ENCODE measurements at regions not wholly inside any gene's neighbourhood (a gene's known extent, or its start where the extent isn't known, plus 50 kb on each side); places are given as distances from the start of the nearest gene placed in this dataset.
A peak's percentile ranks its signal among the peaks of the same experiment; 100 is the strongest.

DNA sequence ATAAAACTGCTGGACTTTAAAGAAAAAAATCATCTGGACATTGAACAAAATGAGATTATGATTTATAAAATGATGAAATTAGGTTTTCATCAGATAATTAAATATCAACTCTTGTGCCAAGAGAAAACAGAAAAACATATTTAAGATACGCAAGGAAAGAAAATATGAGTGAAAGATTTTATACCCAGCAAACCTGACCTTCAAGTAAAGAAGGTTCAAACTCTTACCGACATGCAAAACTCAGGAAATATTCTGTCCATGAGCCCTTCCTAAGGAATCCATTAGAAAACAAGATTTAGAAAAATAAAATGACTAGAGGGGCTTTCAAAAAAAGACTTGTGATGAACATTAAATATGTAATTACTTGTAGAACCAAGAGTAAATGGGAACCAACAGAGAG is 257.2 kb upstream of the ARID1B start:
- Mint-ChIP-seq H3K27ac (no peak overlapping the region), H3K27me3 (peaks cover 25% of the 10 kb centered on the region), H3K36me3 (peaks cover 9% of the 10 kb centered on the region), H3K4me3 (no peak overlapping the region), H3K9me3 (peaks cover 11% of the 10 kb centered on the region), H3K4me1 (no peaks in the 10 kb centered on the region)
- no peak for ATAC-seq

DNA sequence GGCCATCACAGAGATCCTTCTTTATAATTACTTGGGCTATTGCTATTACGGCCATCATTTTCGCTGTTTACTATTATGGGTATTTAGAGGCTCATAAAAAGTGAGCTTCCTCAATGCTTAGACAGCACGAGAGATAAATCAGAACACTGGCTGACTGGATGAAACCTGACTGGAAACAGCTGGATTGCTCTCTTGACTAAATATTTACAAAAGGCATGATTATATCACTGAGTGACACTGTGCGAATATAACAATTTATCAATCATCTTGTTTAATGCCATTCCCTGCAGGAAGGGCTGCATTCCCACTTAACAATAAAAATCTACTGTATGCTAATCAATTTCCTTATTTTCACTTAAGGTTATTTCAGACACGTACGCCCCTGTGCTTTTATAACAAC is 260.1 kb upstream of the ARID1B start:
- H3K4me1 Mint-ChIP-seq = no peaks in the 10 kb centered on the region
- peaks cover 9% of the 10 kb centered on the region for H3K36me3 Mint-ChIP-seq
- H3K9me3 Mint-ChIP-seq = peaks cover 6% of the 10 kb centered on the region
- H3K27me3 Mint-ChIP-seq = peaks cover 37% of the 10 kb centered on the region
- no peak overlapping the region for H3K27ac Mint-ChIP-seq
- ATAC-seq = no peak
- H3K4me3 Mint-ChIP-seq = no peak overlapping the region

DNA sequence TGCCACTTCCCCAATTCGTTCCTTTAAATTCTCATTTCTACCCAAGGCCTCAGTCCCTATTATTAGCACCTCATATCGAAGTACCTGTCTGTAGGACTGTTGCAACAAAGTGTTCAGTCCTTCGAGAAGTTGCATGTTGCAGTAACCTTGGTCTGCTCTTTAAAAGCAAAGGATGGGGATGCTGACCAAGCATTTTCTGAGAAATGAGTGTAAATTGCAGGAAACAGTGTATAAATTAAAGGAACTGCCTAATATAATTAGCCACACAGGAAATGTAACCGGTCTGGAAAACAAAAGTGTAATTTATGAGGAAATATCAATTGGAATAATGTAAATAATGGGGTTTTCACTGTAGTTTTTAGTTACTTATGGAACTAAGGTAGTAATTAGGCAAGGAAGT is 261.9 kb upstream of the ARID1B start:
- H3K4me3 Mint-ChIP-seq = no peak overlapping the region
- H3K27me3 Mint-ChIP-seq = peaks cover 48% of the 10 kb centered on the region
- no peaks in the 10 kb centered on the region for H3K4me1 Mint-ChIP-seq
- H3K9me3 Mint-ChIP-seq = peaks cover 6% of the 10 kb centered on the region
- H3K36me3 Mint-ChIP-seq = peaks cover 9% of the 10 kb centered on the region
- ATAC-seq = no peak
- no peak overlapping the region for H3K27ac Mint-ChIP-seq

DNA sequence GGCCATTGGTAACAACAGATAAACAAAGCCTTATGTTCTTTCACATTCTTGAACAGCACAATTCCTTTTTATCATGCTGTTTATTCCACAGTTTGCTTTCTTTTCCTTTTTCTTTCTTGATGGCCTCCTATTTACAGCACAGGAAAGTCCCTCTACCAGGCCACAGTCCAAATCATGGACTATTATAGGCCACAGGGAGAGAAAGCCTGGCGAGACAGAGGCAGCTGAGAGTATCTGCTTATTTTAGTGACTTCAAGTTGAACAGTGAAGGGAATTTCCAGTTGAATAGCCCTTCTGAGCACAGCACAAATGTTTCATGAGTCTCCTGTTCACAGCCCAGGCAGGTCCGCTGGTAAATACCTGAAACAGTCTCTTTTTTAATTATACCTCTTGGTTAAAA is 263.7 kb upstream of the ARID1B start:
- Mint-ChIP-seq H3K36me3 (peaks cover 3% of the 10 kb centered on the region), H3K27me3 (peaks cover 60% of the 10 kb centered on the region), H3K9me3 (peaks cover 1% of the 10 kb centered on the region), H3K27ac (no peak overlapping the region), H3K4me1 (peaks cover 13% of the 10 kb centered on the region), H3K4me3 (no peak overlapping the region)
- no peak for ATAC-seq

DNA sequence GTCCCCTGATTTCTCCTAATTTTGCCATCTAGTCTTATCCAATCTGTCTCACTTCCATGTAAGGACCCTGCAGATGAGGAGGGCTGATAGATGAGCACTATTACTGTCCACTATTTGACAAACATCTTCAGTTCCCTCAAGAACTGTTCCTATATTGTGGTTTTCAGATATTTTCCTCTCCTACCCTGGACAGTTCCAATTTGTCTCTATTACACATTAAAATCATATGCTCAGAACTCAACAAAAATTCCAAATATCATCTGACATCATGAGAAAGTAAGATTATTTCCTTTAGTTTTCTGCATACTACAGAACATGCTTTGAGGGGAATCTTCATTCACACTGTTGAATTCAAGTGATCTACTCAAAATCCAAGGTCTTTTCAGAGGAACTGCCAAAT is 265.6 kb upstream of the ARID1B start:
- Mint-ChIP-seq H3K4me1 (peaks cover 13% of the 10 kb centered on the region), H3K4me3 (no peak overlapping the region), H3K27ac (no peak overlapping the region), H3K9me3 (no peaks in the 10 kb centered on the region), H3K27me3 (peaks cover 48% of the 10 kb centered on the region), H3K36me3 (no peaks in the 10 kb centered on the region)
- ATAC-seq = no peak

DNA sequence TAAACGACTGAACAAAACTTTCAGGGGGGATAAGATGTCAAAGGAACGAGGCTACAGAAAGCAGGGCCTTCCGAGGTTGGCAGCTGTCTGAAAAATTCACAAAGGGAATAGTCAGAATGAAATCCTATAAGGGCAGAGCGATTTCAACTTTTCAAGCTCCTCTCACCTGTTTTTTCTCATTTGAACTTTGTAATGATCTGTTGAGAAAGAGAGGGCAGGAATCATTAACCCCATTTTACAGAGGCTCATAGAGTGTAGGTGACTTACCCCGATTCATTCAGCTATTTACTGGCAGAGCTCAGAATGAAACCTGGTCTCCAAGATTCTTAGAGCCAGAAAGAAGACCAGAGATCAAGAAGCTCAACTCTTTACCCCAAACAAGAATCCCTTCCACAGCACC is 266.1 kb upstream of the ARID1B start:
- H3K9me3 Mint-ChIP-seq = no peaks in the 10 kb centered on the region
- H3K36me3 Mint-ChIP-seq = no peaks in the 10 kb centered on the region
- peaks cover 13% of the 10 kb centered on the region for H3K4me1 Mint-ChIP-seq
- H3K27ac Mint-ChIP-seq = no peak overlapping the region
- no peak overlapping the region for H3K4me3 Mint-ChIP-seq
- H3K27me3 Mint-ChIP-seq = peaks cover 42% of the 10 kb centered on the region
- no peak for ATAC-seq

DNA sequence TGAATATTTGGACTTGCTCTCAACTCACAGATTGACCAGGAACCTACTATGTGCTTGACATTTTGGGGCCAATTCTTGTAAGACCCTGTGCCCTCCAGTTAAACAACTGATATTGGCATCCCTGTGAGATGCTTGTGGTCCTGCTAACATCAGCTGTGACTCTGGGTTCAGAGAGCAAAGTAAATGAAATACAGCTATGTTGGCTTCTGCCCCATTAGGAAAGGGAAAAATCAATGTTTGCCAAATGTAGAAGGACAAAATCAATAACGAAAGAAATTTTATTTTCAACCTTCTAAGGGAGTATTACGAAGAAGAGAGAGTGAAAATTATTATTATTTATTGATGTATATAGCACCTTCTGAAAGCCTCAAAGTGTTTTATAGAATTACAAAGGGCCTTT is 266.9 kb upstream of the ARID1B start:
- no peak overlapping the region for H3K4me3 Mint-ChIP-seq
- H3K36me3 Mint-ChIP-seq = no peaks in the 10 kb centered on the region
- ATAC-seq = no peak
- peaks cover 20% of the 10 kb centered on the region for H3K4me1 Mint-ChIP-seq
- H3K9me3 Mint-ChIP-seq = no peaks in the 10 kb centered on the region
- peaks cover 34% of the 10 kb centered on the region for H3K27me3 Mint-ChIP-seq
- no peak overlapping the region for H3K27ac Mint-ChIP-seq

DNA sequence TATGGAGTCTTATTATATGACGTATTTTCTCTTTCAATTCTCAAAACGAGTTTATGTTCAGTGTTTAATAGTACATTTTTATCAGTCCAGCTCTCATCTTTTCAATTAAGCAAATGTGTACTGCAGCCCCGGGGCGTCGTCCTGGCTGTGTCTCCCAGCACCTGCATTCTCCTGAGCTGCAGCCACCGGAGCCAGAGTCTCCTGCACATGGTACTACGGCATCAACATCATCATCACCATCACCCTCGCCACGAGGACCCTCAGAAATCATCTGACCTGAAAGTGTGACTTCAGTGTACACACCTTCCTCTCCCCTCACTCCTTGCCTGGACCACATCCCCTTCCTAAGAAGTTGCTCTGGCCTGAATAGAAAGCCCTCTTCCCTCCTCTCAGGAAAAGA is 267.7 kb upstream of the ARID1B start:
- peaks cover 34% of the 10 kb centered on the region for H3K27me3 Mint-ChIP-seq
- peaks cover 21% of the 10 kb centered on the region for H3K4me1 Mint-ChIP-seq
- H3K9me3 Mint-ChIP-seq = no peaks in the 10 kb centered on the region
- H3K27ac Mint-ChIP-seq = no peak overlapping the region
- no peak overlapping the region for H3K4me3 Mint-ChIP-seq
- no peak for ATAC-seq
- H3K36me3 Mint-ChIP-seq = no peaks in the 10 kb centered on the region

DNA sequence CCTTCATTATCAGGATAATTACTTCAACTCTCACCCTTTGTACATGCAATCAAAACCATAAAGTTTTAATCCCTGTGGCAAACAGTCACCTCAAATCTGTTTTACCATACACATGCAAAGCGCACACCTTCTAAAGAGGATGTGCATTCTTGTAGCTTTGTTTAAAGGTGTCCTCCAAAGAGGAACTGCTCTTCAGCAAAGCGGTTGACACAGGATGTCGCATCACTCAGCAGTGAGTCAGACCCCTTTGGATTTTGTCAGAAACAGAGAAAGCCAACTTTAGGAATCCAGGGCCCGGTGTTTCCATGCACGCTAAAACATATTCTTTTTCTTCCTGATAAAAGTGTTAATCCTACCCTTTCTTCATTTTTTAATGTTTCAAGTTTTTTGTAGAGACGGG is 268.3 kb upstream of the ARID1B start:
- Mint-ChIP-seq H3K4me1 (peaks cover 21% of the 10 kb centered on the region), H3K9me3 (no peaks in the 10 kb centered on the region), H3K27me3 (peaks cover 34% of the 10 kb centered on the region), H3K4me3 (no peak overlapping the region), H3K27ac (no peak overlapping the region), H3K36me3 (no peaks in the 10 kb centered on the region)
- ATAC-seq = peak; percentile 73

DNA sequence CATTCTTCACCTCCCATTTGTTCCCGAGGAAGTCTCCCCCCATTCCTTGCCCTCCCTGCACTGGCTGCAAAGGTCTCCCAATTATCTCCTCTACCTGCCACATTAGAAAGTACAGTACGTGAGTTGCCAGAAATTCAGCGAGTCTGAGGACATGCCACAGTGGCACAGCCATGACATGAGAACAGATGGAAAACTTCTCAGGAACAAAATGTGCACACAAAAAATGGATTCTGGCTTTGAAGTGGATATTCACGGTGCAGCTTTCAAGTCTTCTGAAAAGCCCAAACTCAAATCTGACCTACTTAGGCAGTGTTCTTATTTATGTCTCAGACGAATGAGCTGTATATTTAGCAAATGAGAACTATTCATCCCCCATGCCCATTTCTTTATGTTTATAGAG is 269.1 kb upstream of the ARID1B start:
- Mint-ChIP-seq H3K27ac (no peak overlapping the region), H3K27me3 (peaks cover 33% of the 10 kb centered on the region), H3K36me3 (no peaks in the 10 kb centered on the region), H3K9me3 (no peaks in the 10 kb centered on the region), H3K4me3 (no peak overlapping the region), H3K4me1 (peaks cover 21% of the 10 kb centered on the region)
- no peak for ATAC-seq

DNA sequence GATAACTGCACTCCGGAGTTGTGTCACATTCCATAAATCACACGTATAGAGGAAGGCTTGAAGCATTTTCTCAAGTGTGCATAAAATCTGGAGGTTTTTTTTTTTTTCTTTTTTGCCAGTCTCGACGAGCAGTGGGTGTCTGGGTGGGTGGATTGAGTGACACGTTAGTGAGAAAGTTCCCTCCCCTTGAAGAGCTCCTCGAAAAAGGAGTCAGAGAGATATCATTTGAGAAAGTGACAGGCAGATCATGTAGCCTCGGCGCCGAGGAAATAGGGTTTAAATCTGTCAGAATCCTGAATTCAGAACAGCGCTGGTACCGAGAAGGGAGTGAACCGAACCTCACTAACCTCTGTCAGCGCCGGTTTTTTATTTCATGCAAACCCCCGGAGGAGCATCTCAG is 269.5 kb upstream of the ARID1B start:
- Mint-ChIP-seq H3K36me3 (no peaks in the 10 kb centered on the region), H3K4me3 (no peak overlapping the region)
- ATAC-seq = no peak

DNA sequence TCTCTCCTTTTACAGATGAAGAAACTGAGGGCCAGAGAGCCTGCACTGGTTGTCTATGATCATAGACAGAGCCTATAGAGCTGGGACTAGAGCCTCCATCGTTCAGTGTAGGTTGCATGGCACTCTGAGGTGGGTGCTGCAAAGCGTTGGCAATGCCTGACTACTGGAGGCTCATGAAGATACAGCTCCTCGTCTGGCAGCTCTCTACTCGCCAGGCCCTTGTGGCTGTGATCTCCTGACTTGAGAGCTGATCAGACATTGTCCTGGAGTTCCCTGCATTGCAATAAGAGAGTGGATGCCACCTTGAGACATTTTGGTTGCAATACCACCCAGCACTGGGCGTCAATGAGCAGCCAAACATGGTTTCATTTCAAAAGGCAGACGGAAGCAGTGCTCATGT is 270.1 kb upstream of the ARID1B start:
- H3K4me3 Mint-ChIP-seq = no peak overlapping the region
- no peaks in the 10 kb centered on the region for H3K9me3 Mint-ChIP-seq
- no peak for ATAC-seq
- H3K27me3 Mint-ChIP-seq = peaks cover 31% of the 10 kb centered on the region
- no peaks in the 10 kb centered on the region for H3K36me3 Mint-ChIP-seq
- H3K27ac Mint-ChIP-seq = no peak overlapping the region
- peaks cover 21% of the 10 kb centered on the region for H3K4me1 Mint-ChIP-seq

More for the DNA sequence above, 269.5 kb upstream of the ARID1B start:
- Mint-ChIP-seq H3K9me3 (no peaks in the 10 kb centered on the region), H3K27me3 (peaks cover 31% of the 10 kb centered on the region), H3K27ac (no peak overlapping the region), H3K4me1 (peaks cover 21% of the 10 kb centered on the region)

DNA sequence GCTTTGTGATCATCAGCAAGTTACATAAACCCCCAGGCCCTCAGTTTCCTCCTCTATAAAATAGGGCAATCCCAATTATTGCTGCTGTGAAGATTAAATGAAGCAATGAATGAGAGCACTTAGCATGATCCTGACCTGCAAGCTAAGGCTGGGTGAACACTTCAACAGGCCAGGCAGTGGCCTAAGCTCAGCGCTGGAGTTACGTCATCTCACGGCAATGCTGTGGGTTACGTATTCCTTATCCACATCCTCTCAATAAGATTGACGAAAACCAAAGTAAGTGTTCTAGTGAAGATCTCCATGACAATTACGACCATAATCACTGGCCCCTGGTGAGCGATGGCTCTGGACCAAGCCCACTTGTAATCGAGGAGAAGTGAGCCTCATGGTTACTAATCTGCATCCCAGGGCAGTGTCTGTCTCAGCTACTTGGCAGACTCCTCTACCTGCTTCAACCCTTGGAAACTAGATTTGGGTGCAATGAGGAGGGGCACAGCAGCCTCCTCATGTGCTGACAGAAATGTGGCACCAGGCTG is 274.1 kb upstream of the ARID1B start:
- no peak overlapping the region for H3K4me3 Mint-ChIP-seq
- ATAC-seq = no peak
- peaks cover 6% of the 10 kb centered on the region for H3K36me3 Mint-ChIP-seq
- peaks cover 9% of the 10 kb centered on the region for H3K9me3 Mint-ChIP-seq
- peaks cover 8% of the 10 kb centered on the region for H3K4me1 Mint-ChIP-seq
- no peak overlapping the region for H3K27ac Mint-ChIP-seq
- H3K27me3 Mint-ChIP-seq = peaks cover 22% of the 10 kb centered on the region

DNA sequence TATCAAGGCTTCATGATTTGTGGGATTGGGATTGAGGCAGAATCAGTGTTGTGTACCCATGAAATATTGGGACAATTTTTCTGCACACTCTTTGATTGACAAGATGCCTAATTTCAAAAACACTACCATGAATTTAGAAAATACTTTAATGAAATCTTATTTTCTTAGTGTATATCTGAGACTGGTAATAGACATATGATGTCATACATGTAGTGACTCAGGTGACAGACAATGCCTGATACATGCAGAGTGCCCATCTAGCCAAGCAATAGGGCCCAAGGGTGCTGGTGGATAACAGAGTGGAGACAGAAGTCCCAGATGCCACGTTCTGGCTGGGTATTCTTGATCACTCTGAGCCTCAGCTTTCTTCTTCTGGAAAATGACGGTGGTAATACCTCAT is 279.6 kb upstream of the ARID1B start:
- no peak overlapping the region for H3K27ac Mint-ChIP-seq
- no peaks in the 10 kb centered on the region for H3K4me1 Mint-ChIP-seq
- H3K4me3 Mint-ChIP-seq = no peak overlapping the region
- peaks cover 11% of the 10 kb centered on the region for H3K9me3 Mint-ChIP-seq
- H3K27me3 Mint-ChIP-seq = peaks cover 31% of the 10 kb centered on the region
- ATAC-seq = no peak
- H3K36me3 Mint-ChIP-seq = peaks cover 6% of the 10 kb centered on the region

DNA sequence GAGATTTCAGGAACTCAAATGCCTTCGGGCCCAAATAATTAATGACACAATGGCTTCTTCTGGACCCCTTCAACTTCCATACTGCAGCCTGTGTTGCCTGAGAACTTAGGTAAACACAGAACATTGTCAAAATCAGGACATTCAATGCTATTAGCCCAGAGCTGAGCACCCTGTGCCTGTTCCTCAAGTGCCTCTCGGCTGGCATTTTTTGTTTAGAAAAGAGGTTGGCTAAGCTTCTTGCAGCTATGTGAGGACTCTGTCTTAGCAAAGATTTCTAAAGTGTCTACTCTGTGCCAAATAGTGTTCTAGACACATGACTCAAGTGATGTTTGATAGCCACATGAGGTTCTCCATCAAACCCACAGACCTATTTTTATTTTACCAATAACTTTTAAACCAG is 289.3 kb upstream of the ARID1B start:
- Mint-ChIP-seq H3K9me3 (peaks cover 18% of the 10 kb centered on the region), H3K36me3 (peaks cover 10% of the 10 kb centered on the region), H3K27me3 (no peaks in the 10 kb centered on the region)

DNA sequence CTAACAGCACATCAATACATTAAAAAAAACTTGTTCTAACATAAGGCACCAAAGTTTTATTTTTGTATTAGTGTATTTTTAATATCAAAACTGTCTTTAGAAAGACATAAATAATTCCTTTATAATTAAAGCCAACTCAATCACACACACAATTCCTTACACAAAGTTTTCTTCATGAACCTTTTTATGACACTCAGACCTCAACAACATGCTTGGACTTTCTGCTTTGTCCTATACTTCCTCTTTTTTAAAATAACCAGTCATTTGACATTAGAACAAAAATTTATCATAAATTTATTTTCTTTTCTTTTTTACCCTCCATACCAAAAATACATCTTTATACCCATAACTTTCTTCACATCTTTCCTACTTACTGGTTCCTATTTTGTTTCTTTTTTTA is 292.0 kb upstream of the ARID1B start:
- H3K4me3 Mint-ChIP-seq = no peak overlapping the region
- no peak overlapping the region for H3K27ac Mint-ChIP-seq
- peaks cover 9% of the 10 kb centered on the region for H3K9me3 Mint-ChIP-seq
- no peaks in the 10 kb centered on the region for H3K36me3 Mint-ChIP-seq
- no peaks in the 10 kb centered on the region for H3K27me3 Mint-ChIP-seq
- no peaks in the 10 kb centered on the region for H3K4me1 Mint-ChIP-seq
- ATAC-seq = no peak

More for the DNA sequence above, 289.3 kb upstream of the ARID1B start:
- Mint-ChIP-seq H3K4me1 (no peaks in the 10 kb centered on the region), H3K27ac (no peak overlapping the region), H3K4me3 (no peak overlapping the region)
- no peak for ATAC-seq
